Prostate gland (tissue), 1 donor: ENCODE measurements at regions not wholly inside any gene's neighbourhood (a gene's known extent, or its start where the extent isn't known, plus 50 kb on each side); places are given as distances from the start of the nearest gene placed in this dataset.

Experiments used
- POLR2A ChIP-seq: fragments of 450-650 bp; IDR thresholded peaks from one replicate; pipeline ENCODE4 v1.6.1; 2016; ENCODE audit warnings: antibody characterized with exemption, mild to moderate bottlenecking
- POLR2AphosphoS5 ChIP-seq: sonication (generic); formaldehyde crosslinking; IDR thresholded peaks from one replicate; pipeline ENCODE4 v1.6.1; 2017; ENCODE audit warnings: antibody characterized with exemption

GRCh38 chr16:85259115-85259831 lies 147.0 kb upstream of the CIBAR2 start:
- TF ChIP-seq POLR2A (no peak), POLR2AphosphoS5 (no peak)
